Astrocyte of the spinal cord (primary cell): ENCODE measurements at regions not wholly inside any gene's neighbourhood (a gene's known extent, or its start where the extent isn't known, plus 50 kb on each side); places are given as distances from the start of the nearest gene placed in this dataset.
"Not testable (repeated sequence)": the region's sequence is repeated elsewhere in the genome, so short reads cannot be mapped to it uniquely, and the experiment has no call there.

Experiments
- DNase-seq: peaks from one replicate; pipeline ENCODE4 v3.0.0; 2011; ENCODE audit warnings: low read depth, low spot score
- H3K4me3 ChIP-seq: 2 replicates; pipeline ENCODE4 v1.5.1; 2011; ENCODE audit warnings: low read depth, mild to moderate bottlenecking, low read length, moderate library complexity
- CTCF ChIP-seq: IDR thresholded peaks from 2 replicates; pipeline ENCODE4 v1.5.1; 2012; ENCODE audit warnings: low read depth, mild to moderate bottlenecking, low read length, inconsistent platforms
- in situ Hi-C: cut with HindIII; loops from 2 replicates; pipeline ENCODE4 v1.10.0; 2017; ENCODE audit warnings: low sequenced_read_pairs

- peak; percentile 37 for DNase-seq
- TF ChIP-seq CTCF: no peak
- in situ Hi-C loops: no loop called here
Observed at GRCh38 chr3:139225548-139225947, 118.3 kb upstream of the MRPS22 start.

GRCh38 chr3:139226731-139227130 lies 117.1 kb upstream of the MRPS22 start:
- TF ChIP-seq CTCF: no peak
- no peak for DNase-seq
- no peak overlapping the region for H3K4me3 ChIP-seq
- in situ Hi-C loops: no loop called here

More at GRCh38 chr3:139225548-139225947, 118.3 kb upstream of the MRPS22 start:
- H3K4me3 ChIP-seq: no peak overlapping the region

GRCh38 chr3:139227165-139227564 lies 116.7 kb upstream of the MRPS22 start:
- TF ChIP-seq CTCF: no peak
- DNase-seq: no peak
- no peak overlapping the region for H3K4me3 ChIP-seq
- in situ Hi-C loops: no loop called here

GRCh38 chr3:139227827-139228226 lies 116.0 kb upstream of the MRPS22 start:
- in situ Hi-C loops: no loop called here
- no peak overlapping the region for H3K4me3 ChIP-seq
- TF ChIP-seq CTCF: no peak
- no peak for DNase-seq

- in situ Hi-C loops: no loop called here
- no peak for DNase-seq
- no peak overlapping the region for H3K4me3 ChIP-seq
- no peak for TF ChIP-seq CTCF
Observed at GRCh38 chr3:139230391-139230790, 113.4 kb upstream of the MRPS22 start.

- DNase-seq: no peak
- no peak for TF ChIP-seq CTCF
- H3K4me3 ChIP-seq: no peak overlapping the region
- in situ Hi-C loops: no loop called here
Observed at GRCh38 chr3:139231555-139232281, 112.1 kb upstream of the MRPS22 start.

- DNase-seq, H3K4me3 ChIP-seq, in situ Hi-C loops: not testable (repeated sequence)
Observed at GRCh38 chr3:139232341-139232740, 111.5 kb upstream of the MRPS22 start.
